ENCODE measurements at regions not wholly inside any gene's neighbourhood (a gene's known extent, or its start where the extent isn't known, plus 50 kb on each side); places are given as distances from the start of the nearest gene placed in this dataset.

DNA sequence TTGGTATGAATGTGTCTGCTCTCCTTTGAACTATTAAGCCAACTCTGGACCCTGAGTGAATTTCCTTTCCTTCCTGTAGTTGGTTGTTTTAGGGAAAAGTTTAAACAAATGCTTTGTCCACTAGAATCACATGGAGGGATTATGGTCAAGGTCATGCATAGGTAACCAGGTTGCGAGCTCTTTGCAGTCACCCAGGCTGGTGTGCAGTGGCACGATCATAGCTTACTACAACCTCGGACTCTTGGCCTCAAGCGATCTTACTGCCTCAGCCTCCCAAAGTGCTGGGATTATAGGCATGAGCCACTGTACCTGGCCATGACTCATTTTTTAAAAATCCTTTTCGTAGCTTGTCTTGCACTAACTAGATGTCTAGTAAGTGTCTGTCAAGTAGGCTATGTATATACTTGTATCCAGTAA, 88.0 kb upstream of the SOX4 start:
- TF ChIP-seq, protein P1, sequence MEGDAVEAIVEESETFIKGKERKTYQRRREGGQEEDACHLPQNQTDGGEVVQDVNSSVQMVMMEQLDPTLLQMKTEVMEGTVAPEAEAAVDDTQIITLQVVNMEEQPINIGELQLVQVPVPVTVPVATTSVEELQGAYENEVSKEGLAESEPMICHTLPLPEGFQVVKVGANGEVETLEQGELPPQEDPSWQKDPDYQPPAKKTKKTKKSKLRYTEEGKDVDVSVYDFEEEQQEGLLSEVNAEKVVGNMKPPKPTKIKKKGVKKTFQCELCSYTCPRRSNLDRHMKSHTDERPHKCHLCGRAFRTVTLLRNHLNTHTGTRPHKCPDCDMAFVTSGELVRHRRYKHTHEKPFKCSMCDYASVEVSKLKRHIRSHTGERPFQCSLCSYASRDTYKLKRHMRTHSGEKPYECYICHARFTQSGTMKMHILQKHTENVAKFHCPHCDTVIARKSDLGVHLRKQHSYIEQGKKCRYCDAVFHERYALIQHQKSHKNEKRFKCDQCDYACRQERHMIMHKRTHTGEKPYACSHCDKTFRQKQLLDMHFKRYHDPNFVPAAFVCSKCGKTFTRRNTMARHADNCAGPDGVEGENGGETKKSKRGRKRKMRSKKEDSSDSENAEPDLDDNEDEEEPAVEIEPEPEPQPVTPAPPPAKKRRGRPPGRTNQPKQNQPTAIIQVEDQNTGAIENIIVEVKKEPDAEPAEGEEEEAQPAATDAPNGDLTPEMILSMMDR (conservative IDR thresholded peaks at IDR 0.05; ENCODE audit: low read depth, low read length), result no peak
- TF ChIP-seq EZH2 (IDR thresholded peaks at IDR 0.05; ENCODE audit: low read length, unreplicated experiment), result no peak
- no peak for TF ChIP-seq EZH2phosphoT487 (IDR thresholded peaks at IDR 0.05; ENCODE audit: borderline replicate concordance, low read length)
